C4-2B (cell line): ENCODE measurements at regions not wholly inside any gene's neighbourhood (a gene's known extent, or its start where the extent isn't known, plus 50 kb on each side); places are given as distances from the start of the nearest gene placed in this dataset.

ENCODE experiments used
- CTCF ChIP-seq: fragments of 450-650 bp; conservative IDR thresholded peaks from 2 replicates; pipeline ENCODE4 v1.5.1; 2017; ENCODE audit warnings: mild to moderate bottlenecking
- ZFX ChIP-seq: fragments of 450-650 bp; IDR thresholded peaks from 2 replicates; pipeline ENCODE4 v1.6.1; 2017

GRCh38 chr7:114255404-114255841 is 159.2 kb upstream of the FOXP2 start:
- TF ChIP-seq CTCF (no peak), ZFX (no peak)
